Cardiac septum (tissue), 1 donor: ENCODE measurements at regions not wholly inside any gene's neighbourhood (a gene's known extent, or its start where the extent isn't known, plus 50 kb on each side); places are given as distances from the start of the nearest gene placed in this dataset.
"Not testable (repeated sequence)": the region's sequence is repeated elsewhere in the genome, so short reads cannot be mapped to it uniquely, and the experiment has no call there.

Experiments
- DNase-seq: peaks from one replicate; pipeline ENCODE4 v3.0.0-alpha.2; 2020; ENCODE audit warnings: low spot score
- intact Hi-C: fragments of 100-400 bp; cut with DNase I; formaldehyde crosslinking; loops from one replicate; pipeline ENCODE4 v1.14.0; 2022
- donor health status: DM: no; HTN: no; CAD: no.

DNA sequence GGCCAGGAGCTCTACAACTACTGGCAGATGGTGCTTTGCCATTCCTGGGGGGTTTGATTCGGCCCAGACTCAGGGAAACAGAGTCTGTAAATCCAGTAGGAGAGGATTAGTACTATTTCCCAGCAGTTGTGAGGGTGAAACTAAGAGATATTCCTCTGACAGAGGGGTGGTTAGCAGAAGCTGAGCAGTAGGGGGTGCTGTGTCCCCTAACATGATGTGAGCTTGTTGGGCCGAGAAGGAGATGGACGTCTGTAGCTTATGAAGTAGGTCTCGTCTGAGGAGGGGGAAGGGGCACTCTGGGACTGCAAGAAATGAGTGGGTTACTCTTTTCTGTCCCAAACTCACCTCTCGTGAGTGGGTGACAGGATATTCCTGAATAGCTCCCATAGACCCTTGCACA is 179.2 kb upstream of the MBL2 start:
- no peak for DNase-seq
- intact Hi-C loops: no loop called here

DNA sequence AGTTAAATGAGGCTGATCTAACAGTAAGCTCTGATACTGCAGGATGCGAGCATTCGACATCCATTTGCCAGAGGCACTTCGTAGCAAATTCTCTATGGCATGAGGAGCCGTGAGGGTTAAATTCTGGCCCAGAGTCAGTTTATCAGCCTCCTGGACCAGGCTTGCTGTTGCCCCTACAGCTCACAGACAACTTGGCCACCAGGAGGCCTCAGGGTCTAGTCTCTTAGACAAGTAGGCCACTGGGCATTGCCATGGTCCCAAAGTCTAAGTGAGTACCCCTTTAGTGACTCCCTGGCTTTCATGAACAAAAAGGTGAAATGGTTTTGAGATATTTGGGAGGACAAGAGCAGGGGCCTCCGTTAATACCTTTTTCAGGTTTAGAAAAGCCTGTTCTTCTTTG is 178.0 kb upstream of the MBL2 start:
- DNase-seq: no peak
- intact Hi-C loops: no loop called here

- no peak for DNase-seq
- intact Hi-C loops: no loop called here
Measured at GRCh38 chr10:52949899-52950298, 177.3 kb upstream of the MBL2 start.

- DNase-seq: no peak
- intact Hi-C loops: no loop called here
Measured at GRCh38 chr10:52946486-52946885, 173.9 kb upstream of the MBL2 start.

DNA sequence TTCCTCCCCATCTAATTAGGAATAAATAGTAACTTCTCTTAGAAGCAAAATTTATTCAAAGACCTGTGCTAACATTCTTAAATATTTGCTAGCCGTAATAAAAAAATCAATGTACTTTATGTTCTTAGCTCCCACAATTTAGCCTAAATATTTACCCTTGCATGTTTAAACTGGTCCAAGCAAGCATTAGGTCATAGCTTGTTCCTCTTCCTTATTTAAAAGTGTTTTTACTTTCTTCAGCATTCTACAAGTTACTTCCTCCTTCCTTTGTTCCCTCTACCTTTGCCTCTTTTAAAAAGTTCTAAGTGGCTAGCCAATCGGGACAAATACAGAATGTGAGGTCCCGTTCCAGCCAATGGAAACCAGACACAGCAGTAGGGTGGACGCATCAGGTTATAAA is 172.9 kb upstream of the MBL2 start:
- intact Hi-C loops, DNase-seq: not testable (repeated sequence)

GRCh38 chr10:52940921-52941320 is 168.3 kb upstream of the MBL2 start:
- intact Hi-C loops: no loop called here
- DNase-seq: no peak

DNA sequence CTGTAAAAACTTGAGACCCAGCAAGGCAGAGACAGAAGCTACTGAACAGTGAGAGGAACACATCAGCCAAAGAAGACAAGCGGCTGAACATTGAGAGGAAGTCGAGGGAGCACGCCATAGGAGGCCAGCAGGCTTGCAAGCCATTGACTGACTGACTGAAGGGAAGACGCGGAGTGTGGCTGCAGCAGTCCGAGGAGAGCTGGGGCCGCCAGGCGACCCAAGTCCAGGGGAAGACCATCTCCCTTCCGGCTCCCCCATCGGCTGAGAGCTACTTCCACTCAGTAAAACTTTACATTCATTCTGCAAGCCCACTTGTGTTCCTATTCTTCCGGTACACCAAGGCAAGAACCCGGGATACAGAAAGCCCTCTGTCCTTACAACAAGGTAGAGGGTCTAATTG is 167.3 kb upstream of the MBL2 start:
- no peak for DNase-seq

DNA sequence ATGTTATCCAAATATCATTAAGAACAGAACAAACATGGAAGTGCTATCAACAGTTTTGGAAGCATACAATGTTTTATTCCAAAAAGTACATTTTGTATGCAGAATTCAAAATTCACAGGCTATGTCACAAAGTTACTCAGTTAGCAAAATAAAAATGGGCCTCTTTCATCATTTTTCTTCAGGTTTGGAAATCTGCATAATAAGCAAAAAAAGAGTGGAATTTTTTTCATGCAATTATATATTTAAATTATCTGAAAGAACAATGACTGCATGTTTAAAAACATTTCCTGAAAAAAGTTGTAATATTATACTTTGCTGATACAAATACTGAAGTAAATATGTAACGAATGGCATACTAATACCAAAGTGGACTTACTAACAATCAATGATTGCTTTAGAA is 161.2 kb upstream of the MBL2 start:
- intact Hi-C loops: no loop called here
- DNase-seq: no peak

More for the DNA sequence above, 167.3 kb upstream of the MBL2 start:
- intact Hi-C loops: no loop called here

DNA sequence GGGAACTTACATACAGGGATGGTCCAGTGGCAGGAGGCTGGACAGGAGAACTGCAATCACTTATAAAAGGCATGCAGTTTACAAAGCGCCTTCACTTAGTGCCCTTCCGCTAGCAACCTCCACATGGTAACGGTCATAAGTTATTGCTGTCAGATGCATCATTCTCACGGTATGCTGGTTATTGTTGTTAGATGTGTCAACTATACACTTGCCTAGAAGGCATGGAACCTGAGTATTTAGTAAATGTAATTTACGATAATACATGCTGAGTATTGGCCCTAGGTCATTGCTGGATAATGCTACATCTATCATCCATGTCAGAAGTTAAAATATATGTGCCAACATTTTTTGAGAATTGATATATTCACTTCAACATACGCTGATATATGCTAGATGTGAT is 155.1 kb upstream of the MBL2 start:
- no peak for DNase-seq
- intact Hi-C loops: no loop called here

GRCh38 chr10:52923520-52923919 is 150.9 kb upstream of the MBL2 start:
- intact Hi-C loops: no loop called here
- no peak for DNase-seq

DNA sequence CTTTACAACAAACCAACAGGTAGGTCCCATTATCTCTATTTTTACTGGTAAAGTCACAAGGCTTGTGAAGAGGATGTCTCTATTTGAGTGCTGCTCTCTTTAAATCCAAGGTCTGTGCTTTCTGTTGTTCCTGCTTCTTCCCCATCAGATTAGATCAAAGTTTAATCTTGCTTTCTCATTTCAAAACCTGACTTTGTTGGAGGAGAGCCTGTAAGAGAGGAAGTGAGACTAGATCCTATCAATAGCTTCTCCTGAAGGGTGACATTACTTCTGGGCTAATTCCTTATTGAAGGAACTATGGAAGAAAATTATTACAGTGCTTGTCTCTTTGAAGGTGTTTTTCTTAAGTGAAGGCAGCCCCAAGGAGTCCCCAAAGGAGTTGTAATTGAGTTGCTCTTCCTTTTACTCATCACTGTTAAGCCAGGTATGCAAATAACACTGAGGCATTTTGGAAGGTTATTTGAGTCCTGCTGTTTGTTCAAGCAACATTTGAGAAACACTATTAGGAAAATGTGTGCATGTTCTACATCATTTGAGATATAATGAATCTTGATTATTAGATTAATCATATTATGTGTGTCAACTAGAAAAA is 146.2 kb upstream of the MBL2 start:
- intact Hi-C loops: no loop called here
- no peak for DNase-seq

GRCh38 chr10:52915391-52915790 is 142.8 kb upstream of the MBL2 start:
- intact Hi-C loops: no loop called here
- no peak for DNase-seq

DNA sequence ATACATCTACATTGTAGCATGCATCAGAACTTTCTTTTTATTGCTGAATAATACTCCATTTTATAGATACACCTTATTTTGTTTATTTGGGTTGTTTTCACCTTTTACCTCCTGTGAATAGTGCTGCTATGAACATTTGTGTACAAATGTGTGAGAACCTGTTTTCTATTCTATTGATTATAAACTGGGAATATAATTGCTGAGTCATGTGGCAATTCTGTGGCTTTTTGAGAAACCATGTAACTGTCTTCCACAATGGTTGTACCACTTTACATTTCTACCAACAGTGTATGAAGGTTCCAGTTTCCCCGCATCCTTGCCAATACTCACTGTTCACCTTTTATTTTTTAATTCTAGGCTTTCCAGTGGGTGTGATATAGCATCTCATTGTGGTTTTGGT is 138.6 kb upstream of the MBL2 start:
- intact Hi-C loops: no loop called here
- no peak for DNase-seq

DNA sequence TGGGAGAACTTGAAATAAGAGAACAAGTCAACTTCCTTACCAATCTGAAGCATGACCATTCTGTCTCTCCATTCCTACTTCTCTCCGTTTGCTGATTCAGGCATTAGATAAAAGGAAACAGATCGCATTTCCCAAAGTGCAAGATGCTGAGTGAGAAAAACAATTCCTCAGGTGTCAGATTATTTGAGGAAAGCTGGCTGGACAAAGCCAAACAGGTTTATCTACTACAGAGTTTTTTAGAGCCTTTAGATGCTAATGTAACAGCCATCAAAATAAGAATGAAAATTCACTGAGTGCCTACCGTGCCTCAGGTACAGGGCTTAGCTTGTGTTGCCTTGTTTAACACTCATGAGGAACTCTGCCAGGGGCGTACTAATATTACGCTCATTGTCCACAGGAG is 135.9 kb upstream of the MBL2 start:
- DNase-seq: no peak
- intact Hi-C loops: no loop called here

DNA sequence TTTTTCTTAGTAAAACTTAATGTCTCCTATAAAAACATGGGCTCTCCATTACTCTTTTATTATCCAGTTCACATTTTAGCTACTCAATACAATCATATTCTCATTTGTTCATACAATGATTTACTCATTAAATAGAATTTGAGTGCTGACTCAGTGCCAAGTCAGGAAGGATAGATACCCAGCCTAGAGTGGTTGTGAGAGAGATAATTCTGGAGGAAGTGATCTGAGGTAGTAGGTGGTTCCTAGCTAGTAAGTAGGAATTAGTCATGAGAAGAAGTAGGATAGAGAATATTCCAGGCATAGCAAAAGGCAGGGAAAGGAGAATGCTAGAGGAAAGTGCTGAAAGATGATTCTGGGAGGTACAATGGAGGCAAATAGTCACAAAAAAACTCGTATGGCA is 133.5 kb upstream of the MBL2 start:
- intact Hi-C loops: no loop called here
- no peak for DNase-seq

DNA sequence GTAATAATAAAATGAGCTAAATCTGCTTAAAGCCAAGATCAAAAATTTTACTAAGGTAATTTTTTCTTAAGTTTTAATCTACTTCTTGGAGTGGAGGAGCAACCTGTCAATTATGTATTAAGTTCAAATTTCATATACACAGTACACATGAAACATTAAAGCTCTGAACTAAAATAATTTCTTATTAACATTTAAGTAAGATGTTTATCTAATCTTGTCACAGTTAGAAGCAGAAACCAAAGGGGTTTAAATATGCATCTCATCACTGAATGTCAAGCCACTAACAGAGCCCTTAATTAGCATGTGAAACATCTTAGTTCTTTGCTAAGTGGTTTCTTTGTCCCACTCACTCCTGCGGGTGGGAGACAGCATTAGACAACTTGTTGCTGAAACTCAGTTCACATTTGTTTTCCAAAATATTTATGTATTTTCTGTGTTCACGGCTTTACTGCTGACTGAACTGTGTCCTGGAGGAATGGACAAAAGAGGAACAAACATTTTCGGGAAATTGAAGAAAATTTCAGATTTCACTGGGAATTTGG is 130.9 kb upstream of the MBL2 start:
- DNase-seq: no peak
- intact Hi-C loops: no loop called here

GRCh38 chr10:52900593-52900992 is 128.0 kb upstream of the MBL2 start:
- intact Hi-C loops: no loop called here
- DNase-seq: no peak

DNA sequence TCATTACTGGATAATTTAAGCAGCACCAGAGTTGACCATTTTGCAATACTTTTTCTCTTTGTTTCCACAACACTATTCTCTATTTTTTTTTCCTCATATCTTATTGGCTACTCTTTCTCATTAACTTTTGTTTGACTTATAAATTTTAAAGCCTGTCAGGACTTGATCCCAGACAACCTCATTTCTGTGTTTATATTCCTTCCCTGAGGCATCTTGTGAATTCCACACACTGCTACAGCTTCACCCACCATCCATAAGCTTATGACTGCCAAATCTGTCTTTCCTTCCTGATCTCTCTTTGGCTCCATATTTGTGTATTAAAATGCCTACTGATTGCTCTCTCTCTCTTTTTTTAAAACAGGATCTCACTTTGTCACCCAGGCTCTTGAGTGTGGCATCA is 124.6 kb upstream of the MBL2 start:
- intact Hi-C loops: no loop called here
- no peak for DNase-seq

- no peak for DNase-seq
- intact Hi-C loops: no loop called here
Measured at GRCh38 chr10:52895059-52895458, 122.5 kb upstream of the MBL2 start.

- intact Hi-C loops: no loop called here
- DNase-seq: no peak
Measured at GRCh38 chr10:52890281-52890680, 117.7 kb upstream of the MBL2 start.

DNA sequence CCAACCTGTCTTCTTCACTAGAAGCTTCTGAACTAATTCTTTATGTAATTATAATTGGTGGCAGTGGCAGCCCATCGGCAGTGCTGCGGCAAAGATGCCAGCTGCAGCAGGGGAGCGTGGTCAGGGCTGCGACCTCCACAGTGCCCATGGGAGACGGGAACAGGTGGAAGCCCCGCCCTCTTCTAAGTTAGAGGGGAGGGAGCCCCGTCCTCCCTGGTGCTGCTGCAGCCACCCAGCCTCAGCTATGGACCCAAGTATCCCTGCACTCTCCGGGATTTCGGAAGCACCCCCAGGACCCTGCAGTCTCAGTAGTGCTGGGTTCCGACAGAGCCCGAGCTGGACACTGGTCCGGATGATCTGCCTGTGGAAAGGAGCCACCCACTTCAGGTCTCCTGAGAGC is 117.0 kb upstream of the MBL2 start:
- intact Hi-C loops: no loop called here
- no peak for DNase-seq
